ENCODE measurements at regions not wholly inside any gene's neighbourhood (a gene's known extent, or its start where the extent isn't known, plus 50 kb on each side); places are given as distances from the start of the nearest gene placed in this dataset.
A peak's percentile ranks its signal among the peaks of the same experiment; 100 is the strongest.

- 63 to 78% methylated on average over 5 of the region's 5 CpGs for WGBS, 2 donors
- Histone ChIP-seq H3K4me1 (ENCODE audit: control insufficient read depth in 5 of 5, insufficient read depth in 5 of 5, low read length in 5 of 5) (no peaks in the 10 kb centered on the region), H3K27ac (ENCODE audit: low read depth in 1 of 2, low read length in 1 of 2) (no peak overlapping the region), H3K4me3 (no peak overlapping the region), H3K36me3 (ENCODE audit: control insufficient read depth in 4 of 4, insufficient read depth in 4 of 4, low read length in 4 of 4) (no peaks in the 10 kb centered on the region), H3K27me3 (ENCODE audit: control insufficient read depth in 3 of 3, insufficient read depth in 3 of 3, low read length in 2 of 3) (no peaks in the 10 kb centered on the region), H3K9me3 (ENCODE audit: control insufficient read depth in 4 of 4, insufficient read depth in 3 of 4, low read length in 3 of 4) (peaks cover 0 to 3% (median 0%) of the 10 kb centered on the region in 4 donors), H3K9ac (ENCODE audit: insufficient read depth in 1 of 2, low read length in 2 of 2) (no peak overlapping the region)
- DNase-seq (no peak), ATAC-seq (ENCODE audit: insufficient read depth, low FRiP score) (no peak)
- no peak for TF ChIP-seq CTCF (IDR thresholded peaks at IDR 0.05; ENCODE audit: control extremely low read depth, extremely low read depth)
Observed at GRCh38 chr5:105259581-105260217, 1697.1 kb upstream of the NUDT12 start.

GRCh38 chr5:105238561-105238960 lies 1676.0 kb upstream of the NUDT12 start:
- H3K27ac ChIP-seq (ENCODE audit: low read depth in 1 of 2, low read length in 1 of 2): no peak overlapping the region
- no peaks in the 10 kb centered on the region for H3K27me3 ChIP-seq (ENCODE audit: control insufficient read depth in 3 of 3, insufficient read depth in 3 of 3, low read length in 2 of 3)
- 55 to 71% methylated on average over 3 of the region's 3 CpGs for WGBS, 2 donors
- no peak overlapping the region for H3K4me3 ChIP-seq
- TF ChIP-seq CTCF (IDR thresholded peaks at IDR 0.05; ENCODE audit: control extremely low read depth, extremely low read depth): no peak
- H3K9me3 ChIP-seq (ENCODE audit: control insufficient read depth in 4 of 4, insufficient read depth in 3 of 4, low read length in 3 of 4): no peaks in the 10 kb centered on the region
- H3K9ac ChIP-seq (ENCODE audit: insufficient read depth in 1 of 2, low read length in 2 of 2): no peak overlapping the region
- H3K4me1 ChIP-seq (ENCODE audit: control insufficient read depth in 5 of 5, insufficient read depth in 5 of 5, low read length in 5 of 5): no peaks in the 10 kb centered on the region
- peak in 2 of 3 donors; percentile 2 to 28 for DNase-seq
- H3K36me3 ChIP-seq (ENCODE audit: control insufficient read depth in 4 of 4, insufficient read depth in 4 of 4, low read length in 4 of 4): no peaks in the 10 kb centered on the region
- no peak for ATAC-seq (ENCODE audit: insufficient read depth, low FRiP score)

GRCh38 chr5:105230516-105231157 lies 1668.0 kb upstream of the NUDT12 start:
- Histone ChIP-seq H3K4me1 (ENCODE audit: control insufficient read depth in 5 of 5, insufficient read depth in 5 of 5, low read length in 5 of 5) (no peaks in the 10 kb centered on the region), H3K9me3 (ENCODE audit: control insufficient read depth in 4 of 4, insufficient read depth in 3 of 4, low read length in 3 of 4) (no peaks in the 10 kb centered on the region), H3K4me3 (no peak overlapping the region), H3K9ac (ENCODE audit: insufficient read depth in 1 of 2, low read length in 2 of 2) (no peak overlapping the region), H3K27me3 (ENCODE audit: control insufficient read depth in 3 of 3, insufficient read depth in 3 of 3, low read length in 2 of 3) (no peaks in the 10 kb centered on the region), H3K36me3 (ENCODE audit: control insufficient read depth in 4 of 4, insufficient read depth in 4 of 4, low read length in 4 of 4) (no peaks in the 10 kb centered on the region), H3K27ac (ENCODE audit: low read depth in 1 of 2, low read length in 1 of 2) (no peak overlapping the region)
- 41 to 62% methylated on average over 4 of the region's 4 CpGs for WGBS, 2 donors
- no peak for TF ChIP-seq CTCF (IDR thresholded peaks at IDR 0.05; ENCODE audit: control extremely low read depth, extremely low read depth)
- no peak for ATAC-seq (ENCODE audit: insufficient read depth, low FRiP score)
- DNase-seq: peak in 1 of 3 donors; percentile 3
